Stomach smooth muscle (tissue), 2 donors: ENCODE measurements at regions not wholly inside any gene's neighbourhood (a gene's known extent, or its start where the extent isn't known, plus 50 kb on each side); places are given as distances from the start of the nearest gene placed in this dataset.

Experiments used
- H3K27ac ChIP-seq: one replicate; pipeline ENCODE4 v1.7.0; 2013; ENCODE audit warnings: mild to moderate bottlenecking, low read length, inconsistent platforms
- H3K27me3 ChIP-seq, 2 donors: one replicate each; pipeline ENCODE4 v1.7.0; 2013; ENCODE audit warnings: low read length in 2 of 2; ENCODE audit not compliant: insufficient read depth in 2 of 2, control insufficient read depth in 1 of 2
- H3K36me3 ChIP-seq, 2 donors: one replicate each; pipeline ENCODE4 v1.7.0; 2013; ENCODE audit warnings: low read length in 2 of 2; ENCODE audit not compliant: control insufficient read depth in 2 of 2, insufficient read depth in 2 of 2
- H3K4me1 ChIP-seq: one replicate; pipeline ENCODE4 v1.7.0; 2013; ENCODE audit warnings: low read length; ENCODE audit not compliant: control insufficient read depth, insufficient read depth
- H3K4me3 ChIP-seq, 2 donors: one replicate each; pipeline ENCODE4 v1.7.0; 2013; ENCODE audit warnings: low read length in 2 of 2
- H3K9ac ChIP-seq, 2 donors: one replicate each; pipeline ENCODE4 v1.7.0; 2013; ENCODE audit warnings: low read length in 2 of 2, mild to moderate bottlenecking in 1 of 2
- H3K9me3 ChIP-seq, 2 donors: one replicate each; pipeline ENCODE4 v1.7.0; 2013; ENCODE audit warnings: low read length in 2 of 2; ENCODE audit not compliant: control insufficient read depth in 2 of 2
- donor health status: healthy.
- donor health status: Pancreatic carcinoma.

DNA sequence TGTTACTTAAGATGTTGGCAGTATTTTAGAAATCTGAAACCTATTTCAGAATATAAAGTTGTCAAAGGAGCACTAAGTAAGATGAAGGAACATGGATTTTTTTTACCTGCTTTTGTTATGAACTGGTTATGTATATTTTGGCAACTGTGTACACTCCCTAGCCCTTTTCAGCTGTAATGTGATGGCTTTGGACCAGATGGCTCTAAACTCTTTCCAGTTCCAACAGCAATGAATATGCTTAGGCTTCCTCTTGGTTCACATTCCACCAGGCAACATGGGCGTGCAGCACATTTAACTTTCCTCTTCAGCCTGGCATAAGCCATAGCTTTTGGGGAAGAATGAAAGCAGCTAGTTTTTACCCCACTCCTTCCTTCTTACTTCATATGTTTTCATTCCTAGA, 95.6 kb upstream of the ADAMTS5 start:
- Histone ChIP-seq H3K9me3 (no peaks in the 10 kb centered on the region), H3K27ac (no peak overlapping the region), H3K4me3 (no peak overlapping the region), H3K27me3 (no peaks in the 10 kb centered on the region), H3K9ac (no peak overlapping the region), H3K36me3 (no peaks in the 10 kb centered on the region), H3K4me1 (peaks cover 2% of the 10 kb centered on the region)

DNA sequence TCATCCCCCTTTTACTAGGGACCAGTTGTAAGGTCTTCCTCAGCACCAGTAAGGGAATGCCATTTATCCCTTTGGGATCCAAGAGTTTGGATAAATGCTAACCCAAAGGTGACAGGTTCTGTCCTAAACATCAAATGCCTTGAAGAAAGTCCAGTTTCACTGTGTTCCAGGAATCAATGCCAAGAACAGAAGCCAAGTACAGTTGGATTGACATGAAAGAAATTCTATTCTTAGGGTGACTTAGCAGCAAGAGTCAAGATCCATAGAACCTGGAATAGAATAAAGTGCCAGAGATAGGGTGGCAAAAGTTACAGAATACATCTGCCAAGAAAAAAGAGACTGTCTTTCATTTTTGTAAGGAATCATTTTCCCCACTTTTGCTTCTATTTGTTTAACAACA, 94.9 kb upstream of the ADAMTS5 start:
- Histone ChIP-seq H3K9ac (no peak overlapping the region), H3K4me3 (no peak overlapping the region), H3K36me3 (no peaks in the 10 kb centered on the region), H3K27me3 (no peaks in the 10 kb centered on the region), H3K27ac (no peak overlapping the region), H3K4me1 (peaks cover 2% of the 10 kb centered on the region), H3K9me3 (no peaks in the 10 kb centered on the region)

DNA sequence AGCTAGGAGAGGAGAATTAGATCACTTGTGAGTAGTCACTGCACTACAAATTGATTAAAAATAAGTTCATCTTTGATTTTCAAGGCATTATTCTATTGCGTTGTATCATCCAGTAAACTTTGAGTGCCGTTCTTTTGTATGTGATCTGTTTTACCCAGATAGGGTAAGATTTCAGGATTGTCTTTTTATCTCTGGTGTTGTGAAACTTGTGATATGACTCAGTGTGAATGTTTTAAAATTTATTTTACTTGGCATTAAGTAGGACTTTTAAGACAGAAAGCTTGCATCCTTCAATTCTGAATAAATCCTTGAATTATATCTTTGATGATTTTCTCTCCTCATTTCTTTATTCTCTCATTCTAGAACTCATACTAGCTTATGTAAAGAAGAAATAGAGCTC, 93.3 kb upstream of the ADAMTS5 start:
- no peak overlapping the region for H3K9ac ChIP-seq

DNA sequence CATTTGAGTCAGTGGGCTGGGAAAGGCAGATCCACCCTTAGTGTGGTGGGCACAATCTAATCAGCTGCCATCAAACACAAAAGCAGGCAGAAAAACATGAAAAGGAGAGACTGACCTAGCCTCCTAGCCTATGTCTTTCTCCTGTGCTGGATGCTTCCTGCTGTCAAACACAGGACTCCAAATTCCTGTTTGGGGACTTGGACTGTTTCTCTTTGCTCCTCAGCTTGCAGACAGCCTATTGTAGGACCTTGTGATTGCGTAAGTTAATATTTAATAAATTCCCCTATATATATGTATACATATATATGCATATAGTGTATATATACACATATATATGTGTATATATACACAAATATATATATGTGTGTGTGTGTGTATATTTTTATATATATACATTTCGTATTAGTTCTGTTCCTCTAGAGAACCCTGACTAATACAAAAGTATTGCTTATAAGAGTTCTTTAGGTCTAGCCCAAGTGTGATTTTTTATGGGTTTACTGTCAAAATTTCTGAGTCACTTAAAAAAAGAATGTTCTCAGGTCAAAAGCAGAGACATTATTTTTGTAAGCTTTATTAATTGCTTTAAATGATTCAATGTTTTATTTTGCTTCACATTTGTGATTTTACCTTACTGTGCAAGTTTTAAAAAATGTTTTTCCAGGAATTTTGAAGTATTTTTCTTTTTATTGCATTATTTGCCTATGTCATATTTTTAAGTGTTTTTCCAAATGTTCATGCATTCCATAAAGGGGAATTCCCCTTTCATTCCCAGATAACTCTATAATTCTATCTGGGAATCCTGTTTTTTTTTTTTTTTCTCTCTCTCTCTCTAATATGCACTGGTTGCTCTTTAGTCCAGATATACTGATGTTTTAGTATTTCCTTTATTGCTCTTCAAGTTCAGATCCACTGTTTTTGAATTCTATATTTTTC, 92.1 kb upstream of the ADAMTS5 start:
- Histone ChIP-seq H3K36me3 (no peaks in the 10 kb centered on the region), H3K27me3 (no peaks in the 10 kb centered on the region), H3K9me3 (peaks cover 0 to 3% of the 10 kb centered on the region in 2 donors), H3K4me3 (no peak overlapping the region), H3K27ac (no peak overlapping the region), H3K4me1 (peaks cover 2% of the 10 kb centered on the region), H3K9ac (no peak overlapping the region)

More for the DNA sequence above, 93.3 kb upstream of the ADAMTS5 start:
- Histone ChIP-seq H3K4me3 (no peak overlapping the region), H3K9me3 (no peaks in the 10 kb centered on the region), H3K36me3 (no peaks in the 10 kb centered on the region), H3K4me1 (peaks cover 2% of the 10 kb centered on the region), H3K27ac (no peak overlapping the region), H3K27me3 (no peaks in the 10 kb centered on the region)

DNA sequence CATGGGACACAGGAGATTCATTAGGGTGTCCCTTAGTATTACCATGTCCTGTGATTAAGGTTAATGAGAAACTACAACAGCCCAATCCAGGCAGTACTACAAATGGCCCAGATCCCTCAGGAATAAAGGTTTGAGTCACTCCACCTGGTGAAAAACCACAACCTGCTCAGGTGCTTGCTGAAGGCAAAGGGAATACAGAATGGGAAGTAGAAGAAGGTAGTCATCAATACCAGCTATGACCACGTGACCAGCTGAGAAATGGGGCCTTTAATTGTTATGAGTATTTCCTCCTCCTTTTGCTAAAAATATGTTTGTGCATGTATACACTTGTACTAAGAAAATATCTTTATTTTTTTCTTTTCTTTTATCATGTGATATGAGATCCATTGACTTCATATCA, 91.1 kb upstream of the ADAMTS5 start:
- Histone ChIP-seq H3K27me3 (no peaks in the 10 kb centered on the region), H3K36me3 (no peaks in the 10 kb centered on the region), H3K9ac (no peak overlapping the region), H3K4me1 (peaks cover 2% of the 10 kb centered on the region), H3K4me3 (no peak overlapping the region), H3K9me3 (peaks cover 0 to 3% of the 10 kb centered on the region in 2 donors), H3K27ac (no peak overlapping the region)

DNA sequence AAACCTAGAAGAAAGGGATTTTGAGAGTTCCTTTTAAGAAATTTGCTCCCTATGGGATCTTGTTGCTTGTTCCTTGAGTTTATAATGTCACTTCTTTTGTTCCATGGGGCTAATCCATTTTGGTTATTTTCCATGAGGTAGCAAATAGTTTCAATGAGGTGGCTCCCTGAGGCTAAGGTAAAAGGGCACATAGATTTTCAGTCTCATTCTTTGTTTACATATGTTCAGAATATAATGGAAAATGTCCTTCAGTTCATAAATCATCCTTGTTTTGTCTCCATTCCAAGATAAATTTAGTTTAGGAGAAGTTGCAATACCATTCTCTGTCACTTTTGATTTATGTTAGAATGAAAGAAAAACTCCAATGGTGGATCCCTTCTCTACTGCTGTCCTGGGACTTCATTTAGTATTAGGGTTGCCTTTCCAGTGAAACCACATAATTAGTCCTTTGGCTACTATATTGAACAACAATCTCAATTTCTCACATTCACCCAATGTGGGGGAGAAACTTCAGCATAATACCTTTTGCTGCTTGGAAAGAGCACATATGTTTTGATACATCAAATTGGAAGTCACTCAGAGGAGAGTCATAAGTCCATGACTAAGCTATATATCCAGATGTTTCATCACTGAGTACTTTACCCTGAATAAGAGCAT, 80.9 kb upstream of the ADAMTS5 start:
- no peak overlapping the region for H3K9ac ChIP-seq
- H3K4me3 ChIP-seq, result no peak overlapping the region
- H3K27ac ChIP-seq, result no peak overlapping the region
- peaks cover 4% of the 10 kb centered on the region for H3K4me1 ChIP-seq
- no peaks in the 10 kb centered on the region for H3K36me3 ChIP-seq
- H3K9me3 ChIP-seq, result no peaks in the 10 kb centered on the region
- H3K27me3 ChIP-seq, result no peaks in the 10 kb centered on the region

DNA sequence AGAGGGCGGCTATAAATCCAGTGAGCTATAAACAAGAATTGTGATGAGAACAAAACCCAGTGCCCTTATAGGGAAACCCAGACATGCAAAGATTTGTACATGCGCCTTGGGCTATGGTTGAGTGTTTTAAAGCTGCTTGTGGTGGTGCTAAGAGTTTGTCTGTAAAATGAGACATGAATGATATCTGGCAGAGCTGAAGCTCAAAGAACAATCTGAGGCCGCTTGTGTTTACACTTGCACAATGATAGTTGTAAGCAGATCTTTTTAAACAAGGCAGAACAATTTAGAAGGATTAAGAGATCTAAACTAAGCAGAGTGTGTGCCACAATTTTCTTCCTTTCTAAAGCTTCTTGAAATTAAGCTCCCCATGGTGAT, 80.4 kb upstream of the ADAMTS5 start:
- H3K9ac ChIP-seq, result no peak overlapping the region
- peaks cover 4% of the 10 kb centered on the region for H3K4me1 ChIP-seq
- H3K27ac ChIP-seq, result no peak overlapping the region
- H3K27me3 ChIP-seq, result no peaks in the 10 kb centered on the region
- H3K9me3 ChIP-seq, result no peaks in the 10 kb centered on the region
- H3K4me3 ChIP-seq, result no peak overlapping the region
- H3K36me3 ChIP-seq, result no peaks in the 10 kb centered on the region

DNA sequence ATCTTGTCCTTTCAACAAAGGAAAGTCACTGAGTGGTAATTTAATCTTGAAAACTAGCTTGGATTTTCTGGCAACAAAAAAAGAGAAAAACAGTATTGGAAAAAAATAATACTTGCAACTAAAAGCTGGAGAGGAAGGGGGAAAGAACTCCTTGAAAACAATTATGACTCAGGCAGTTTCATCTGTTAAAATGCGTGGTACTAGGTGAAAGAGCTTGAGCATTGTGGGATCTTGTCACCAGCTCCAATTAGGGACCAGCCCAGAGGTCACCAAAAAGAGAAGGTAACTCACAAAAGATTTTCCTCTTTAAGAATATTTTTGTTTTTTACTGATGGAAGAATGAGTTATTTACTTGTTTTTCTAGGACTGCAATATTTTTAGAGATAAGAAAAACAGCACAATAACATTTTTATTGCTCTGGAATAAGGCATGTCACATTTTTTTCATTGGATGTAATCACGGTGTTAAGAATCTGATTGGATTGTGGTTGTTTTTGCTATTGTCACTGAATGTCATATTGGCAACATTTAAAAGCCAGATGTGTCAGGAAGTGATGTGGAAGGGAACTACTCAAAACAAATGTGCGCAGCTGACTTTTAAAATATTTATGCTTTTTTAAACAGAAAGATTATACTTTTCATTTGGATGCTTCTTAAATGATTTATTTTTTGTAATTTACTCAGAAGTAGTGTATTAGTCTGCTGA, 78.5 kb upstream of the ADAMTS5 start:
- Histone ChIP-seq H3K9ac (no peak overlapping the region), H3K4me1 (peaks cover 4% of the 10 kb centered on the region), H3K9me3 (no peaks in the 10 kb centered on the region), H3K4me3 (no peak overlapping the region), H3K27ac (no peak overlapping the region), H3K27me3 (no peaks in the 10 kb centered on the region), H3K36me3 (no peaks in the 10 kb centered on the region)

DNA sequence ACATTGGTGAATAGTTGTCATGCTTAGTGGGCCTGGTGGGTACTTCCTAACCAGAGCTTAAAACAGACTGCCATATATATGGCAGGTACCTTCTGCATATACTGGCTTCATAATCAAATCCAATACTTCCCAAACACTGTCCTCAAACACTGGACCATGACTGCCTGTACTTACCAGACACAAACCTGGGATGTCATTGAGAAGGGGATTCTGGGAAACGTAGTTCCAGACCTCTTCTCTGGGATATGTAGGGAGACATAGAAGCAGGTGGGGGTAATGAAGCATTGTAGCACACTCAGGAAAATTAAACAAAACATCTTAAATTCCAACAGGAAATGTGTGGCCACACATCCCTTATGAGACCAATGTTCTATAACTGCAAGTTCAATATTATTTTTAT, 76.5 kb upstream of the ADAMTS5 start:
- no peak overlapping the region for H3K4me3 ChIP-seq
- no peaks in the 10 kb centered on the region for H3K27me3 ChIP-seq
- no peaks in the 10 kb centered on the region for H3K36me3 ChIP-seq
- H3K4me1 ChIP-seq, result peaks cover 4% of the 10 kb centered on the region
- H3K9ac ChIP-seq, result no peak overlapping the region
- H3K9me3 ChIP-seq, result no peaks in the 10 kb centered on the region
- H3K27ac ChIP-seq, result no peak overlapping the region

DNA sequence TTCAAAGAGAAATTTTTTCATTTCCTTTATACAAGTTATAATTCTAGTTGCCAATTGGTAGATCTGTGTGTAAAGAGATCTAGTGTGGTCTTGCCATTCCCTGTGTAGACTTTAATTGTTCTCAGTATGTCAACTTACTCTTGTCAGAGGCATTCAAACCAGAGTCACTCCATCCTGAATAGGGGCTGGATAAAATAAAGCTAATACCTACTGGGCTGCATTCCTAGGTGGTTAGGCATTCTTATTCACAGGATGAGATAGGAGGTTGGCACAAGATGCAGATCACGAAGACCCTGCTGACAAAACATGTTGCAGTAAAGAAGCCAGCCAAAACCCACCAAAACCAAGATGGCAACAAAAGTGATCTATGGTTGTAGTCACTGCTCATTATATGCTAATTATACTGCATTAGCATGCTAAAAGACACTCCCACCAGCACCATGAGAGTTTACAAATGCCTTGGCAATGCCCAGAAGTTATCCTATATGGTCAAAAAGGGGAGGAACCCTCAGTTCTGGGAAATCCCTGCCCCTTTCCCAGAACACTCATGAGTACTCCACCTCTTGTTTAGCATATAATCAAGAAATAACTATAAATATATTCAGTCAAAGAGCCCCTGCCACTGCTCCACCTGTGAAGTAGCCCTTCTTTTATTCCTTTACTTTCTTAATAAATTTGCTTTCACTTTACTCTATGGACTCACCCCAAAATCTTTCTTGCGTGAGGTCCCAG, 74.0 kb upstream of the ADAMTS5 start:
- Histone ChIP-seq H3K27me3 (no peaks in the 10 kb centered on the region), H3K27ac (no peak overlapping the region), H3K9ac (no peak overlapping the region), H3K4me3 (no peak overlapping the region), H3K36me3 (no peaks in the 10 kb centered on the region), H3K9me3 (no peaks in the 10 kb centered on the region), H3K4me1 (no peaks in the 10 kb centered on the region)
